ENCODE measurements at regions not wholly inside any gene's neighbourhood (a gene's known extent, or its start where the extent isn't known, plus 50 kb on each side); places are given as distances from the start of the nearest gene placed in this dataset.

- DNase-seq (ENCODE audit: low read depth) = no peak
Measured at GRCh38 chr11:81421251-81421860, 1312.3 kb downstream of the FAM181B start.

GRCh38 chr11:81420668-81421250, 1312.9 kb downstream of the FAM181B start:
- DNase-seq (ENCODE audit: low read depth) = no peak

GRCh38 chr11:81397316-81397715, 1336.3 kb downstream of the FAM181B start:
- DNase-seq (ENCODE audit: low read depth) = no peak

GRCh38 chr11:81394311-81394710, 1339.4 kb downstream of the FAM181B start:
- no peak for DNase-seq (ENCODE audit: low read depth)

- no peak for DNase-seq (ENCODE audit: low read depth)
Measured at GRCh38 chr11:81388326-81388725, 1345.3 kb downstream of the FAM181B start.

GRCh38 chr11:81380395-81380794, 1353.3 kb downstream of the FAM181B start:
- DNase-seq (ENCODE audit: low read depth) = no peak

GRCh38 chr11:81377418-81377817, 1356.2 kb downstream of the FAM181B start:
- DNase-seq (ENCODE audit: low read depth) = no peak

- no peak for DNase-seq (ENCODE audit: low read depth)
Measured at GRCh38 chr11:81373986-81374385, 1359.7 kb downstream of the FAM181B start.

- no peak for DNase-seq (ENCODE audit: low read depth)
Measured at GRCh38 chr11:81368192-81368591, 1365.5 kb downstream of the FAM181B start.

- no peak for DNase-seq (ENCODE audit: low read depth)
Measured at GRCh38 chr11:81365496-81365895, 1368.2 kb downstream of the FAM181B start.

- no peak for DNase-seq (ENCODE audit: low read depth)
Measured at GRCh38 chr11:81359476-81359875, 1374.2 kb downstream of the FAM181B start.

GRCh38 chr11:81345609-81346008, 1388.1 kb downstream of the FAM181B start:
- DNase-seq (ENCODE audit: low read depth) = no peak

GRCh38 chr11:81342966-81343365, 1390.7 kb downstream of the FAM181B start:
- DNase-seq (ENCODE audit: low read depth) = no peak

GRCh38 chr11:81340225-81340624, 1393.4 kb downstream of the FAM181B start:
- no peak for DNase-seq (ENCODE audit: low read depth)

GRCh38 chr11:81339521-81339920, 1394.1 kb downstream of the FAM181B start:
- DNase-seq (ENCODE audit: low read depth) = no peak

GRCh38 chr11:81337756-81338155, 1395.9 kb downstream of the FAM181B start:
- no peak for DNase-seq (ENCODE audit: low read depth)

GRCh38 chr11:81332276-81332675, 1401.4 kb downstream of the FAM181B start:
- DNase-seq (ENCODE audit: low read depth) = no peak

GRCh38 chr11:81331611-81332235, 1401.9 kb downstream of the FAM181B start:
- DNase-seq (ENCODE audit: low read depth) = no peak

GRCh38 chr11:81331088-81331487, 1402.6 kb downstream of the FAM181B start:
- no peak for DNase-seq (ENCODE audit: low read depth)

- no peak for DNase-seq (ENCODE audit: low read depth)
Measured at GRCh38 chr11:81303038-81303664, 1430.5 kb downstream of the FAM181B start.

- DNase-seq (ENCODE audit: low read depth) = no peak
Measured at GRCh38 chr11:81301166-81301830, 1432.4 kb downstream of the FAM181B start.

GRCh38 chr11:81286959-81287358, 1446.7 kb downstream of the FAM181B start:
- DNase-seq (ENCODE audit: low read depth) = no peak

GRCh38 chr11:81286550-81286949, 1447.1 kb downstream of the FAM181B start:
- no peak for DNase-seq (ENCODE audit: low read depth)

Data from CMK (cell line).